OCI-LY1 (cell line): ENCODE measurements at regions not wholly inside any gene's neighbourhood (a gene's known extent, or its start where the extent isn't known, plus 50 kb on each side); places are given as distances from the start of the nearest gene placed in this dataset.

Experiments
- EZH2 ChIP-seq: fragments of 200-600 bp; sonication (generic), shearing (Covaris generic); IDR thresholded peaks from 2 replicates; pipeline ENCODE4 v1.8.0; 2017; ENCODE audit warnings: borderline replicate concordance, mixed run types, mild to moderate bottlenecking, antibody characterized with exemption, low read length, moderate library complexity, mixed read lengths
- TF ChIP-seq, protein P1 (sequence below): fragments of 200-600 bp; sonication (generic), shearing (Covaris generic); IDR thresholded peaks from 2 replicates; pipeline ENCODE4 v1.5.1; 2017; ENCODE audit warnings: mild to moderate bottlenecking, antibody characterized with exemption, low read length, moderate library complexity, mixed read lengths

DNA sequence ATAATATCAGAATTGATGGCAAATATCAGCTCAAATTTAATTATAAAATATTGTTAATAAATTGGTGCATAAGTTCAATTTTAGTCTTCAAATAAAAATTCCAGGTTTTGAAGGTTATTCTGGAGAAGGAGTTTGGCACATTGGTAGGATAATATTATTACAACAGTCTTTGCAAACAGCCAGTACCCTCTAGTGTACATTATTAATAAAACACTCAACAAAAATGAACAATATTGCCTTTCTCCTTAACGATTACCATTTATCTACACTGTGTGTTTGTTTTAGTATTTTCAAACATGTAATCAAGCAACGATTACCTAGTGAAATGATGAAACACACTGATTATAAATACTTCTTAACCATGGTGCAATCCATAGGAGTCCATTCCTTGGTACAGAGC is 334.0 kb upstream of the FSIP2 start:
- TF ChIP-seq, protein P1, sequence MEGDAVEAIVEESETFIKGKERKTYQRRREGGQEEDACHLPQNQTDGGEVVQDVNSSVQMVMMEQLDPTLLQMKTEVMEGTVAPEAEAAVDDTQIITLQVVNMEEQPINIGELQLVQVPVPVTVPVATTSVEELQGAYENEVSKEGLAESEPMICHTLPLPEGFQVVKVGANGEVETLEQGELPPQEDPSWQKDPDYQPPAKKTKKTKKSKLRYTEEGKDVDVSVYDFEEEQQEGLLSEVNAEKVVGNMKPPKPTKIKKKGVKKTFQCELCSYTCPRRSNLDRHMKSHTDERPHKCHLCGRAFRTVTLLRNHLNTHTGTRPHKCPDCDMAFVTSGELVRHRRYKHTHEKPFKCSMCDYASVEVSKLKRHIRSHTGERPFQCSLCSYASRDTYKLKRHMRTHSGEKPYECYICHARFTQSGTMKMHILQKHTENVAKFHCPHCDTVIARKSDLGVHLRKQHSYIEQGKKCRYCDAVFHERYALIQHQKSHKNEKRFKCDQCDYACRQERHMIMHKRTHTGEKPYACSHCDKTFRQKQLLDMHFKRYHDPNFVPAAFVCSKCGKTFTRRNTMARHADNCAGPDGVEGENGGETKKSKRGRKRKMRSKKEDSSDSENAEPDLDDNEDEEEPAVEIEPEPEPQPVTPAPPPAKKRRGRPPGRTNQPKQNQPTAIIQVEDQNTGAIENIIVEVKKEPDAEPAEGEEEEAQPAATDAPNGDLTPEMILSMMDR = no peak
- no peak for TF ChIP-seq EZH2
